Kasumi-1 (cell line): ENCODE measurements at regions not wholly inside any gene's neighbourhood (a gene's known extent, or its start where the extent isn't known, plus 50 kb on each side); places are given as distances from the start of the nearest gene placed in this dataset.
A peak's percentile ranks its signal among the peaks of the same experiment; 100 is the strongest.
"Not testable (repeated sequence)": the region's sequence is repeated elsewhere in the genome, so short reads cannot be mapped to it uniquely, and the experiment has no call there.

Experiments used
- DNase-seq, 2 experiments: peaks; one replicate each; lab custom pipeline; 2025; lab: John Stamatoyannopoulos, UW

- peak; percentile 23 to 27 for DNase-seq
These were observed 131.9 kb downstream of the NPR3 start for GRCh38 chr5:32842813-32843530.

- DNase-seq = no peak
These were observed 132.4 kb downstream of the NPR3 start for GRCh38 chr5:32843531-32843895.

GRCh38 chr5:32845171-32845570 is 134.1 kb downstream of the NPR3 start:
- no peak for DNase-seq

- no peak for DNase-seq
These were observed 137.0 kb downstream of the NPR3 start for GRCh38 chr5:32848120-32848519.

GRCh38 chr5:32848681-32849080 is 137.6 kb downstream of the NPR3 start:
- DNase-seq = no peak

GRCh38 chr5:32850817-32851496 is 139.8 kb downstream of the NPR3 start:
- DNase-seq = no peak

- no peak for DNase-seq
These were observed 140.5 kb downstream of the NPR3 start for GRCh38 chr5:32851559-32852173.

- DNase-seq = peak; percentile 52 to 59
These were observed 141.4 kb downstream of the NPR3 start for GRCh38 chr5:32852535-32852934.

GRCh38 chr5:32852976-32853375 is 141.9 kb downstream of the NPR3 start:
- no peak for DNase-seq

- DNase-seq = no peak
These were observed 143.4 kb downstream of the NPR3 start for GRCh38 chr5:32854473-32854872.

GRCh38 chr5:32859211-32859641 is 148.1 kb downstream of the NPR3 start:
- DNase-seq = no peak

GRCh38 chr5:32865475-32865874 is 154.4 kb downstream of the NPR3 start:
- DNase-seq = no peak

- DNase-seq = no peak
These were observed 155.0 kb downstream of the NPR3 start for GRCh38 chr5:32866138-32866537.

GRCh38 chr5:32869216-32869615 is 158.1 kb downstream of the NPR3 start:
- DNase-seq = no peak

- DNase-seq = no peak
These were observed 165.7 kb downstream of the NPR3 start for GRCh38 chr5:32876791-32877190.

- not testable (repeated sequence) for DNase-seq
These were observed 168.2 kb downstream of the NPR3 start for GRCh38 chr5:32879364-32879763.

- DNase-seq = no peak
These were observed 169.7 kb downstream of the NPR3 start for GRCh38 chr5:32880796-32881195.

GRCh38 chr5:32887390-32887789 is 176.3 kb downstream of the NPR3 start:
- no peak for DNase-seq

- DNase-seq = no peak
These were observed 178.0 kb downstream of the NPR3 start for GRCh38 chr5:32889078-32889477.

GRCh38 chr5:32903613-32904012 is 192.5 kb downstream of the NPR3 start:
- no peak for DNase-seq

- DNase-seq = no peak
These were observed 197.5 kb downstream of the NPR3 start for GRCh38 chr5:32908641-32909040.

- DNase-seq = no peak
These were observed 198.1 kb downstream of the NPR3 start for GRCh38 chr5:32909207-32909606.

GRCh38 chr5:32916648-32917047 is 205.5 kb downstream of the NPR3 start:
- peak; percentile 40 to 47 for DNase-seq
